Heart right ventricle (tissue), 16 donors: ENCODE measurements at regions not wholly inside any gene's neighbourhood (a gene's known extent, or its start where the extent isn't known, plus 50 kb on each side); places are given as distances from the start of the nearest gene placed in this dataset.
"Not testable (repeated sequence)": the region's sequence is repeated elsewhere in the genome, so short reads cannot be mapped to it uniquely, and the experiment has no call there.

Experiments used
- ATAC-seq, 8 donors: fragments of 200-7000 bp; cut with Tn5 transposase; one replicate each; pipeline ENCODE4 v1.9.1; 2020; ENCODE audit warnings: mild to moderate bottlenecking in 8 of 8, moderate library complexity in 8 of 8, moderate number of reproducible peaks in 1 of 8
- DNase-seq, 2 donors: peaks; one replicate each; pipeline ENCODE4 v3.0.0-alpha.2; 2020
- H3K27ac ChIP-seq, 10 donors: fragments of 200-600 bp; sonication (generic) in 2 of 10; one replicate each; pipeline versions ENCODE4 v1.5.0 to v1.8.0; 2020 to 2022; ENCODE audit warnings: mild to moderate bottlenecking in 3 of 10
- H3K27me3 ChIP-seq, 7 donors: fragments of 200-600 bp; one replicate each; pipeline ENCODE4 v1.8.0; 2021 to 2022; ENCODE audit warnings: mild to moderate bottlenecking in 2 of 7
- H3K36me3 ChIP-seq, 9 donors: fragments of 200-600 bp; sonication (generic) in 1 of 9; one replicate each; pipeline versions ENCODE4 v1.5.0 to v1.8.0; 2020 to 2022; ENCODE audit warnings: mild to moderate bottlenecking in 2 of 9
- H3K4me1 ChIP-seq, 9 donors: fragments of 200-600 bp; sonication (generic) in 1 of 9; one replicate each; pipeline versions ENCODE4 v1.5.0 to v1.8.0; 2020 to 2022; ENCODE audit warnings: mild to moderate bottlenecking in 4 of 9
- H3K4me3 ChIP-seq, 10 donors: fragments of 200-600 bp; sonication (generic) in 2 of 10; one replicate each; pipeline versions ENCODE4 v1.5.0 to v1.8.0; 2020 to 2022; ENCODE audit warnings: mild to moderate bottlenecking in 7 of 10, moderate library complexity in 2 of 10
- H3K9me3 ChIP-seq, 11 donors: fragments of 200-600 bp in 10 of 11; sonication (generic) in 2 of 11; one replicate each; pipeline versions ENCODE4 v1.5.0 to v1.8.0; 2013 to 2022; ENCODE audit warnings: mild to moderate bottlenecking in 2 of 11, control low read depth in 1 of 11, moderate library complexity in 1 of 11
- WGBS, 2 donors: extraction: QIAGEN DNeasy Blood & Tissue Kit; methylation state at CpG; one replicate each; pipeline ENCODE4 v1.1.7; 2013; ENCODE audit warnings: inconsistent platforms in 1 of 2; 5-methylcytosine and 5-hydroxymethylcytosine counted together
- intact Hi-C, 10 donors: fragments of 100-400 bp; cut with DNase I; formaldehyde crosslinking; loops; one replicate each; pipeline versions ENCODE4 v1.11.1 to v1.14.2; 2022
- donor health status: Arrhythmogenic right ventricular cardiomyopathy.
- donor health status: ischemic (EF 13 %, LVEDD 7.1; RV severe dilation, severe dysfunction).
- donor health status: healthy with polysubstance abuse.
- donor health status: DM: no; HTN: yes; CAD: no.
- donor health status: DM: no; HTN: no; CAD: no.
- donor health status: ischemic (EF 25% LVEDD 6.9; RV normal size, moderate dysfunction).
- donor health status: ischemic (EF 25% LVEDD 5.7; RV mildly dilated, moderate dysfunction).
- donor health status: healthy.
- donor health status: DM: yes; HTN: yes; CAD: no.
- donor health status: Ischemic cardiomyopathy.
- donor health status: ischemic (EF 35%, LVEDD 5.7; RV mildly dilated, moderate dysfunction).
- donor health status: nonischemic (EF 11% LVEDD 7.7; RV severe dilation, severe dysfunction).
- donor health status: DM: yes; HTN: yes; CAD: no.
- donor health status: PGD.
- donor health status: ischemic (EF 29% LVEDD 5.4; RV normal size, mild dysfunction).
- donor health status: nonischemic (EF 23%, LVEDD 6.1; RV moderate dilation, normal function).

GRCh38 chr16:21361045-21361444 is 83.0 kb upstream of the CRYM start:
- H3K4me3 ChIP-seq, H3K27ac ChIP-seq, H3K36me3 ChIP-seq, H3K4me1 ChIP-seq, ATAC-seq, H3K9me3 ChIP-seq, H3K27me3 ChIP-seq, intact Hi-C loops, DNase-seq: not testable (repeated sequence)
- 78 to 84% methylated on average over 3 of the region's 3 CpGs for WGBS, 2 donors

- H3K27ac ChIP-seq, DNase-seq, ATAC-seq, H3K4me3 ChIP-seq, intact Hi-C loops, H3K27me3 ChIP-seq, H3K36me3 ChIP-seq, H3K4me1 ChIP-seq, H3K9me3 ChIP-seq: not testable (repeated sequence)
- WGBS, 2 donors = 88 to 95% methylated on average over 12 of the region's 12 CpGs
Measured at GRCh38 chr16:21359513-21359912, 81.4 kb upstream of the CRYM start.

- ATAC-seq, intact Hi-C loops, DNase-seq, H3K36me3 ChIP-seq, H3K4me1 ChIP-seq, H3K9me3 ChIP-seq, H3K27me3 ChIP-seq, H3K27ac ChIP-seq, H3K4me3 ChIP-seq: not testable (repeated sequence)
- WGBS, 2 donors = 89 to 95% methylated on average over 15 to 18 of the region's 18 CpGs
Measured at GRCh38 chr16:21358261-21358795, 80.2 kb upstream of the CRYM start.

GRCh38 chr16:21356308-21356707 is 78.2 kb upstream of the CRYM start:
- not testable (repeated sequence) for H3K4me1 ChIP-seq, H3K36me3 ChIP-seq
- peak in 7 of 8 donors; percentile 43 to 69 (median 59) for ATAC-seq

GRCh38 chr16:21351433-21351832 is 73.3 kb upstream of the CRYM start:
- H3K36me3 ChIP-seq, H3K27ac ChIP-seq, ATAC-seq, H3K9me3 ChIP-seq, intact Hi-C loops, DNase-seq, H3K27me3 ChIP-seq, H3K4me3 ChIP-seq, H3K4me1 ChIP-seq: not testable (repeated sequence)
- WGBS, 2 donors = 97 to 100% methylated on average over 3 to 4 of the region's 5 CpGs

More at GRCh38 chr16:21356308-21356707, 78.2 kb upstream of the CRYM start:
- H3K9me3 ChIP-seq, H3K4me3 ChIP-seq, H3K27me3 ChIP-seq, DNase-seq, intact Hi-C loops, H3K27ac ChIP-seq: not testable (repeated sequence)
- WGBS, 2 donors = 55 to 75% methylated on average over 8 to 10 of the region's 10 CpGs

- H3K4me1 ChIP-seq, intact Hi-C loops, H3K4me3 ChIP-seq, H3K36me3 ChIP-seq, DNase-seq, H3K27me3 ChIP-seq, ATAC-seq, H3K9me3 ChIP-seq, H3K27ac ChIP-seq: not testable (repeated sequence)
- 80% methylated on average over 5 to 6 of the region's 6 CpGs for WGBS, 2 donors
Measured at GRCh38 chr16:21350851-21351250, 72.8 kb upstream of the CRYM start.

- H3K27me3 ChIP-seq, H3K4me1 ChIP-seq, H3K27ac ChIP-seq, ATAC-seq, H3K9me3 ChIP-seq, intact Hi-C loops, H3K4me3 ChIP-seq, DNase-seq, H3K36me3 ChIP-seq: not testable (repeated sequence)
- 83 to 85% methylated on average over 13 of the region's 13 CpGs for WGBS, 2 donors
Measured at GRCh38 chr16:21349336-21349735, 71.2 kb upstream of the CRYM start.

- ATAC-seq, H3K4me3 ChIP-seq, H3K27ac ChIP-seq, intact Hi-C loops, H3K9me3 ChIP-seq, H3K4me1 ChIP-seq, H3K27me3 ChIP-seq, H3K36me3 ChIP-seq, DNase-seq: not testable (repeated sequence)
- 69 to 72% methylated on average over 9 of the region's 9 CpGs for whole genome bisulfite sequencing, 2 donors
Measured at GRCh38 chr16:21348815-21349214, 70.7 kb upstream of the CRYM start.

GRCh38 chr16:21347538-21347937 is 69.4 kb upstream of the CRYM start:
- peak in 2 of 8 donors; percentile 44 to 51 for ATAC-seq
- intact Hi-C loops, H3K9me3 ChIP-seq, H3K27me3 ChIP-seq, H3K36me3 ChIP-seq, H3K4me1 ChIP-seq, DNase-seq, H3K4me3 ChIP-seq, H3K27ac ChIP-seq: not testable (repeated sequence)
- 82 to 92% methylated on average over 6 to 11 of the region's 11 CpGs for WGBS, 2 donors

GRCh38 chr16:21346756-21347491 is 68.8 kb upstream of the CRYM start:
- H3K4me3 ChIP-seq, H3K27ac ChIP-seq, H3K9me3 ChIP-seq, ATAC-seq, H3K27me3 ChIP-seq, intact Hi-C loops, H3K4me1 ChIP-seq, DNase-seq, H3K36me3 ChIP-seq: not testable (repeated sequence)
- WGBS, 2 donors = 85 to 87% methylated on average over 24 of the region's 25 CpGs

- H3K4me1 ChIP-seq, H3K9me3 ChIP-seq, DNase-seq, H3K4me3 ChIP-seq, H3K27me3 ChIP-seq, H3K36me3 ChIP-seq, intact Hi-C loops, ATAC-seq, H3K27ac ChIP-seq: not testable (repeated sequence)
- 90 to 94% methylated on average over 12 of the region's 12 CpGs for WGBS, 2 donors
Measured at GRCh38 chr16:21344361-21344912, 66.3 kb upstream of the CRYM start.
